GM19025 (cell line): ENCODE measurements at regions not wholly inside any gene's neighbourhood (a gene's known extent, or its start where the extent isn't known, plus 50 kb on each side); places are given as distances from the start of the nearest gene placed in this dataset.
"Not testable (repeated sequence)": the region's sequence is repeated elsewhere in the genome, so short reads cannot be mapped to it uniquely, and the experiment has no call there.

Experiments used
- ATAC-seq: cut with Tn5 transposase; IDR thresholded peaks from one replicate; pipeline ENCODE4 v1.9.1; 2021; ENCODE audit warnings: mild to moderate bottlenecking, low read depth, moderate library complexity; ENCODE audit not compliant: unreplicated experiment

- no peak for ATAC-seq
Observed at GRCh38 chr13:110045919-110046318, 259.5 kb upstream of the IRS2 start.

GRCh38 chr13:110045202-110045601 lies 258.8 kb upstream of the IRS2 start:
- ATAC-seq, result no peak

GRCh38 chr13:110044551-110045111 lies 258.2 kb upstream of the IRS2 start:
- no peak for ATAC-seq

GRCh38 chr13:110042253-110042950 lies 256.0 kb upstream of the IRS2 start:
- ATAC-seq, result no peak

GRCh38 chr13:110041638-110042037 lies 255.3 kb upstream of the IRS2 start:
- not testable (repeated sequence) for ATAC-seq

- ATAC-seq, result no peak
Observed at GRCh38 chr13:110037925-110038573, 251.7 kb upstream of the IRS2 start.

- no peak for ATAC-seq
Observed at GRCh38 chr13:110036060-110036459, 249.7 kb upstream of the IRS2 start.

- no peak for ATAC-seq
Observed at GRCh38 chr13:110034031-110034549, 247.7 kb upstream of the IRS2 start.

- no peak for ATAC-seq
Observed at GRCh38 chr13:110032969-110033368, 246.6 kb upstream of the IRS2 start.

GRCh38 chr13:110030394-110030928 lies 244.1 kb upstream of the IRS2 start:
- peak; percentile 60 for ATAC-seq

GRCh38 chr13:110028838-110029621 lies 242.6 kb upstream of the IRS2 start:
- ATAC-seq, result no peak

GRCh38 chr13:110028311-110028710 lies 241.9 kb upstream of the IRS2 start:
- no peak for ATAC-seq

GRCh38 chr13:110027470-110028240 lies 241.3 kb upstream of the IRS2 start:
- ATAC-seq, result no peak

GRCh38 chr13:110024645-110024980 lies 238.2 kb upstream of the IRS2 start:
- ATAC-seq, result no peak

- no peak for ATAC-seq
Observed at GRCh38 chr13:110023729-110024644, 237.6 kb upstream of the IRS2 start.

GRCh38 chr13:110018009-110018408 lies 231.6 kb upstream of the IRS2 start:
- ATAC-seq, result no peak

GRCh38 chr13:110017379-110017778 lies 231.0 kb upstream of the IRS2 start:
- no peak for ATAC-seq

- no peak for ATAC-seq
Observed at GRCh38 chr13:110015253-110015652, 228.9 kb upstream of the IRS2 start.

- no peak for ATAC-seq
Observed at GRCh38 chr13:110014719-110015118, 228.3 kb upstream of the IRS2 start.
